Mesendoderm (in vitro differentiated cells): ENCODE measurements at regions not wholly inside any gene's neighbourhood (a gene's known extent, or its start where the extent isn't known, plus 50 kb on each side); places are given as distances from the start of the nearest gene placed in this dataset.

ENCODE experiments used
- DNase-seq: peaks from one replicate; pipeline ENCODE4 v3.0.0; 2013
- H2AK5ac ChIP-seq: 2 replicates; pipeline ENCODE4 v1.6.1; 2013; ENCODE audit warnings: low read length, inconsistent platforms
- H2BK120ac ChIP-seq: 2 replicates; pipeline ENCODE4 v1.6.1; 2013; ENCODE audit warnings: low read depth, mild to moderate bottlenecking, low read length, moderate library complexity, mixed read lengths
- H2BK15ac ChIP-seq: replicated peaks from 2 replicates; pipeline ENCODE4 v1.6.1; 2013; ENCODE audit warnings: low read depth, mild to moderate bottlenecking, moderate library complexity
- H2BK5ac ChIP-seq: 2 replicates; pipeline ENCODE4 v1.6.1; 2013; ENCODE audit warnings: low read length, inconsistent platforms
- H3K18ac ChIP-seq: 2 replicates; pipeline ENCODE4 v1.6.1; 2013; ENCODE audit warnings: mild to moderate bottlenecking, low read length, mixed read lengths
- H3K23ac ChIP-seq: one replicate; pipeline ENCODE4 v1.6.1; 2013; ENCODE audit warnings: low read length
- H3K27ac ChIP-seq: 2 replicates; pipeline ENCODE4 v1.5.1; 2013; ENCODE audit warnings: low read depth, mild to moderate bottlenecking, inconsistent platforms, low read length, moderate library complexity
- H3K27me3 ChIP-seq: 2 replicates; pipeline ENCODE4 v1.6.1; 2013; ENCODE audit warnings: low read length, control low read depth, mild to moderate bottlenecking, inconsistent platforms; ENCODE audit not compliant: insufficient read depth, poor library complexity
- H3K36me3 ChIP-seq: 2 replicates; pipeline ENCODE4 v1.6.1; 2013; ENCODE audit warnings: low read length, inconsistent platforms; ENCODE audit not compliant: control insufficient read depth, insufficient read depth
- H3K4ac ChIP-seq: one replicate; pipeline ENCODE4 v1.6.1; 2013; ENCODE audit warnings: low read depth, mild to moderate bottlenecking, low read length, moderate library complexity
- H3K4me1 ChIP-seq: 2 replicates; pipeline ENCODE4 v1.6.1; 2013; ENCODE audit warnings: low read depth, low read length, inconsistent platforms; ENCODE audit not compliant: control insufficient read depth
- H3K4me2 ChIP-seq: 2 replicates; pipeline ENCODE4 v1.6.1; 2013; ENCODE audit warnings: low read length
- H3K4me3 ChIP-seq: 2 replicates; pipeline ENCODE4 v1.5.1; 2013; ENCODE audit warnings: mild to moderate bottlenecking, low read length
- H3K56ac ChIP-seq: one replicate; pipeline ENCODE4 v1.6.1; 2013; ENCODE audit warnings: low read length
- H3K79me1 ChIP-seq: 2 replicates; pipeline ENCODE4 v1.6.1; 2013; ENCODE audit warnings: low read length, inconsistent platforms
- H3K79me2 ChIP-seq: 2 replicates; pipeline ENCODE4 v1.6.1; 2013; ENCODE audit warnings: mild to moderate bottlenecking, low read length; ENCODE audit not compliant: control insufficient read depth, insufficient read depth
- H3K9ac ChIP-seq: 2 replicates; pipeline ENCODE4 v1.6.1; 2013; ENCODE audit warnings: low read length, inconsistent platforms
- H4K5ac ChIP-seq: one replicate; pipeline ENCODE4 v1.6.1; 2013; ENCODE audit warnings: low read length
- H4K8ac ChIP-seq: one replicate; pipeline ENCODE4 v1.6.1; 2013; ENCODE audit warnings: low read depth, mild to moderate bottlenecking, control low read depth, low read length, moderate library complexity
- WGBS: extraction: QIAGEN DNeasy Blood & Tissue Kit; methylation state at CpG from one replicate; pipeline ENCODE4 v1.1.7; 2013; ENCODE audit warnings: low lambda C conversion rate, missing lambda C conversion rate; ENCODE audit not compliant: insufficient coverage; ENCODE audit errors: extremely low coverage; 5-methylcytosine and 5-hydroxymethylcytosine counted together

DNA sequence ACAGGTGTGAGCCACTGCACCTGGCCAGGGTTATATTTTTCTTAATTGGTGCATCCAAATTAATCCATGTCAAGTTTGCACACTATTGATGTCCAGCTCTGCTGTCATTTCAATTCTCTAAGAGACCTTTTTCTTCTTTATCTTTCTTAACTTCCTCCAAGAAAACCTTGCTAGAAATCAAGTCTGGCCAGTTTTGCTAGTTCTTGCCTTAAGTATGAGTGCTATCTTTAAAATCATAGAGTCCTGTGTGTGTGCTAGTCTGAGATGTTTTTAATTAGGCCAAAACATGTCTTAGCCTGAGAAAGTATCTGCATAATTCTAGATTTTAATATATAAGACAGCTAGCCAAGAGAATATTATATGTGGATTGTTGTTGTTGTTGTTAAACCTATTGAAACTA is 56.2 kb upstream of the SLC39A10 start:
- H4K5ac ChIP-seq, result no peak overlapping the region
- H3K23ac ChIP-seq, result no peak overlapping the region

DNA sequence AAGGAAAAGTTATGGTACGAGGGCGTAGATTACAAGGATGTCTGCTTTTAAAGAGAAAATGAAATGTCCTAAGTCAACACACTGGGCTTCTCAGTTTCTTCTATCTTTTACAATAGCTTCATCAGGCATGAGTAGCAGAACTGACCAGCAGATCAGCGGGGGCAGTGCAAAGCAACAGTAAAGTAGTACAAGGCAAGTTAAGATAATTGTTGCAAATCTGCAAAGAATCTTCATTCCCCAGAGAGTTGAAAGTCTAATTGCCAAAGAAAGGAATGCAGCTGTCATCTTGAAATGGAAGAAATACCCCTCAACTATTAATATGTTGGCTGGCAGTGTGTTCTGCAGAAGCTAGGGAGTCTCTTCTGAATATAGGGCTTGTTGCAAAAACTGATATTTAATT is 60.2 kb upstream of the SLC39A10 start:
- no peaks in the 10 kb centered on the region for H3K4me1 ChIP-seq
- H3K4me3 ChIP-seq, result no peak overlapping the region
- H3K56ac ChIP-seq, result no peak overlapping the region
- no peaks in the 10 kb centered on the region for H3K36me3 ChIP-seq
- DNase-seq, result no peak
- H2BK120ac ChIP-seq, result no peak overlapping the region
- no peak overlapping the region for H3K27ac ChIP-seq
- H2AK5ac ChIP-seq, result no peak overlapping the region
- H3K9ac ChIP-seq, result no peak overlapping the region
- no peak overlapping the region for H3K23ac ChIP-seq
- H4K5ac ChIP-seq, result no peak overlapping the region
- no peaks in the 10 kb centered on the region for H3K27me3 ChIP-seq
- no peak overlapping the region for H2BK15ac ChIP-seq
- H3K79me1 ChIP-seq, result no peaks in the 10 kb centered on the region
- H3K4ac ChIP-seq, result no peak overlapping the region
- H3K4me2 ChIP-seq, result no peak overlapping the region
- no peak overlapping the region for H4K8ac ChIP-seq
- no peak overlapping the region for H2BK5ac ChIP-seq
- WGBS, result 100% methylated on average over 1 of the region's 3 CpGs
- no peaks in the 10 kb centered on the region for H3K79me2 ChIP-seq
- no peak overlapping the region for H3K18ac ChIP-seq

More for the DNA sequence above, 56.2 kb upstream of the SLC39A10 start:
- H3K9ac ChIP-seq, result no peak overlapping the region
- no peak overlapping the region for H3K4me2 ChIP-seq
- H2BK120ac ChIP-seq, result no peak overlapping the region
- no peaks in the 10 kb centered on the region for H3K79me2 ChIP-seq
- H3K27me3 ChIP-seq, result no peaks in the 10 kb centered on the region
- H3K4ac ChIP-seq, result no peak overlapping the region
- no peak overlapping the region for H3K27ac ChIP-seq
- no peak overlapping the region for H2AK5ac ChIP-seq
- no peak overlapping the region for H2BK15ac ChIP-seq
- no peak overlapping the region for H3K56ac ChIP-seq
- H3K36me3 ChIP-seq, result no peaks in the 10 kb centered on the region
- no peak overlapping the region for H4K8ac ChIP-seq
- H3K4me3 ChIP-seq, result no peak overlapping the region
- no peak overlapping the region for H3K18ac ChIP-seq
- no peak overlapping the region for H2BK5ac ChIP-seq
- H3K79me1 ChIP-seq, result no peaks in the 10 kb centered on the region
- no peaks in the 10 kb centered on the region for H3K4me1 ChIP-seq
- DNase-seq, result no peak

- H3K79me2 ChIP-seq, result no peaks in the 10 kb centered on the region
- no peak for DNase-seq
Observed at GRCh38 chr2:195595825-195596224, 61.2 kb upstream of the SLC39A10 start.

DNA sequence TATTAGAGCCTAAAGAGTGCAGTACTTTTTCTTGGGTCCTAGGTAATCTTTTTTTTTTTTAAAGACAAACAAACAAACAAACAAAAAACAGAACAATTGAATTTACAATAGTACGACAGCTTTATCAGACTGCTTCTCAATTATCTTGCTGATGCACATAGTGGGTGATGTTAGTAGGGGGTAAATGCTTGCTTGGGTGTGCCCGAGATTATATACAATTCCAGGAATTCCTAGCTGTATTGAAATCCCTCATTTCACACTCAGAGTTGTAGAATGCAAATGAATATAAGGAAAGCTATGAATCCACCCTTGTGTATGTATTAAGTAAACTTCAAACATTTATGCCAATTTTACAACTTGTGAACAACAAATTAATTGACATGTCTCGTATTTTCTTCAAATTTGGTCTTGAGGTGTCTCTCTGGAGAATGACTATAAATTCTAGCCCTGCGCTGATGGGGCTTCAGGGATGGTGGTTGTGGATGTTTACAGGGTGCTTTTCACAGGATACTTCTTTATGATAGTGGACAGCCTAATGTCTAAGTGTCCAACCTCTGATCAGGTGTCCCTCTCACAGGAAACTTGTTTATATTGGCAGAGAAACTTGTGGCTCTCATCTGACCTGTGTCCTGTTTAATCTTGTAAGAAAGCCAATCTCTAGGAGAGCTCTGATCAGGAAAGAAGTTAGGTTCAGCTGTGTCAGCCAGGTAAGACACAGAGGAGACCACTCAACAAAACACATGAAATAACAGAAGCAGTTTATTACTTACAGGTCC is 61.9 kb upstream of the SLC39A10 start:
- Histone ChIP-seq H3K79me2 (no peaks in the 10 kb centered on the region), H3K4ac (no peak overlapping the region), H4K8ac (no peak overlapping the region), H2BK120ac (no peak overlapping the region), H3K9ac (no peak overlapping the region), H2BK15ac (no peak overlapping the region), H3K27me3 (no peaks in the 10 kb centered on the region), H3K4me1 (no peaks in the 10 kb centered on the region), H3K23ac (no peak overlapping the region), H3K18ac (no peak overlapping the region), H2AK5ac (no peak overlapping the region), H3K27ac (no peak overlapping the region), H3K79me1 (no peaks in the 10 kb centered on the region), H3K4me2 (no peak overlapping the region), H3K36me3 (no peaks in the 10 kb centered on the region), H3K4me3 (no peak overlapping the region), H3K56ac (no peak overlapping the region), H4K5ac (no peak overlapping the region), H2BK5ac (no peak overlapping the region)
- WGBS, result no CpG with 5 or more reads among the region's 4 CpGs
- DNase-seq, result peak; percentile 42

More at GRCh38 chr2:195595825-195596224, 61.2 kb upstream of the SLC39A10 start:
- H4K8ac ChIP-seq, result no peak overlapping the region
- H3K36me3 ChIP-seq, result no peaks in the 10 kb centered on the region
- H3K27ac ChIP-seq, result no peak overlapping the region
- WGBS, result no CpG with 5 or more reads among the region's 6 CpGs
- no peak overlapping the region for H3K18ac ChIP-seq
- no peaks in the 10 kb centered on the region for H3K79me1 ChIP-seq
- no peak overlapping the region for H4K5ac ChIP-seq
- no peak overlapping the region for H3K23ac ChIP-seq
- no peaks in the 10 kb centered on the region for H3K4me1 ChIP-seq
- no peak overlapping the region for H2BK5ac ChIP-seq
- H3K4me2 ChIP-seq, result no peak overlapping the region
- no peak overlapping the region for H3K9ac ChIP-seq
- no peak overlapping the region for H2BK120ac ChIP-seq
- no peaks in the 10 kb centered on the region for H3K27me3 ChIP-seq
- H3K4ac ChIP-seq, result no peak overlapping the region
- H2AK5ac ChIP-seq, result no peak overlapping the region
- H3K56ac ChIP-seq, result no peak overlapping the region
- H3K4me3 ChIP-seq, result no peak overlapping the region
- H2BK15ac ChIP-seq, result no peak overlapping the region

DNA sequence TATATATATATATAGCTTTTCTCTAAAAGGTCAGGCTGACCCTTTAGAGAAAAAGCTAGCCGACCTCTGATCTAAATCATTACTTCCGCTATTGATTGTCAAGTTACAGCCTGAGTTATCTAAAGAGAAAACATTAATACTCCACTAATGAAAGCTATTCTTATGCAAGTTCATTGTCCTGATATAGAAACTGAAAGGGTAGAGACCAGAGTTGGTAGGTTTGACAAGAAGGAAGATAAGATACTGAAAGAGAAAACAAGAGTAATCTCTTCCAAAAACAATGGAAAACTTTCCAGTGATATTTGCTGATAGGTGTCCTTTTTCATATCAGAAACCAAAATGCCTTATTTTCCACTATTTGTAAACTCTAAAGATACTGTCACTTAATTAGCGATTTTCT is 62.8 kb upstream of the SLC39A10 start:
- no peaks in the 10 kb centered on the region for H3K79me1 ChIP-seq
- no peak overlapping the region for H2AK5ac ChIP-seq
- no peak overlapping the region for H3K23ac ChIP-seq
- H3K27ac ChIP-seq, result no peak overlapping the region
- WGBS, result no CpG with 5 or more reads among the region's 3 CpGs
- H4K8ac ChIP-seq, result no peak overlapping the region
- H3K4me2 ChIP-seq, result no peak overlapping the region
- no peaks in the 10 kb centered on the region for H3K27me3 ChIP-seq
- H2BK15ac ChIP-seq, result no peak overlapping the region
- no peak overlapping the region for H3K4ac ChIP-seq
- H2BK120ac ChIP-seq, result no peak overlapping the region
- peak; percentile 31 for DNase-seq
- no peak overlapping the region for H3K18ac ChIP-seq
- H3K9ac ChIP-seq, result no peak overlapping the region
- no peak overlapping the region for H3K4me3 ChIP-seq
- H2BK5ac ChIP-seq, result no peak overlapping the region
- H3K56ac ChIP-seq, result no peak overlapping the region
- no peaks in the 10 kb centered on the region for H3K36me3 ChIP-seq
- H3K4me1 ChIP-seq, result no peaks in the 10 kb centered on the region
- no peak overlapping the region for H4K5ac ChIP-seq
- H3K79me2 ChIP-seq, result no peaks in the 10 kb centered on the region

DNA sequence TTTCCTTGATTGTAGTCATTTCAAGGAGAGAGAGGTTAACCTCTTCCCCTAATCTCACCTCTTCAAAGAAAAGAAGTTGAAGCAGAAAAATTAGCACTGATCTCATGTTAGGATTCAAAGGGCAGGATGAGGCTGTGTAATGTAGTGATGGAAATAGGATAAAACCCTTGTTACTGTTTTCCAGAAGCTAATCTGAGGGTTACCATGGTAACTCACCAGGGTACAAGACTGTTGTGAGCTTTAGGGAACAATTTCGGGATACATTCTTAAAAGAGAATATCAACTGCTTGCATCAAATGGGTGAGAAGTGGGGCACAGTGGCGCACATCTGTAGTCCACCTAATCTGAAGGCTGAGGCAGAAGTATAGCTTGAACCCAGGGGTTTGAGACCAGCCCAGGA is 64.9 kb upstream of the SLC39A10 start:
- Histone ChIP-seq H2BK15ac (no peak overlapping the region), H3K4me1 (no peaks in the 10 kb centered on the region), H3K79me2 (no peaks in the 10 kb centered on the region), H3K4me2 (no peak overlapping the region), H3K9ac (no peak overlapping the region), H3K36me3 (no peaks in the 10 kb centered on the region), H3K56ac (no peak overlapping the region), H4K8ac (no peak overlapping the region), H2BK120ac (no peak overlapping the region), H3K18ac (no peak overlapping the region), H2AK5ac (no peak overlapping the region), H3K4ac (no peak overlapping the region), H3K4me3 (no peak overlapping the region), H4K5ac (no peak overlapping the region), H3K23ac (no peak overlapping the region), H2BK5ac (no peak overlapping the region), H3K27me3 (no peaks in the 10 kb centered on the region), H3K79me1 (no peaks in the 10 kb centered on the region), H3K27ac (no peak overlapping the region)
- WGBS, result no CpG with 5 or more reads among the region's 2 CpGs
- DNase-seq, result peak; percentile 75
